GM21447 (cell line): ENCODE measurements at regions not wholly inside any gene's neighbourhood (a gene's known extent, or its start where the extent isn't known, plus 50 kb on each side); places are given as distances from the start of the nearest gene placed in this dataset.
"Not testable (repeated sequence)": the region's sequence is repeated elsewhere in the genome, so short reads cannot be mapped to it uniquely, and the experiment has no call there.

Experiments
- ATAC-seq: cut with Tn5 transposase; IDR thresholded peaks from one replicate; pipeline ENCODE4 v1.9.1; 2021; ENCODE audit not compliant: unreplicated experiment

- ATAC-seq, result no peak
Observed at GRCh38 chr18:76610933-76611749, 116.1 kb upstream of the ZNF516 start.

GRCh38 chr18:76610012-76610411 is 115.0 kb upstream of the ZNF516 start:
- no peak for ATAC-seq

- ATAC-seq, result no peak
Observed at GRCh38 chr18:76605341-76605929, 110.4 kb upstream of the ZNF516 start.

GRCh38 chr18:76604935-76605240 is 109.8 kb upstream of the ZNF516 start:
- no peak for ATAC-seq

- ATAC-seq, result no peak
Observed at GRCh38 chr18:76604108-76604934, 109.3 kb upstream of the ZNF516 start.

- ATAC-seq, result no peak
Observed at GRCh38 chr18:76602191-76602590, 107.1 kb upstream of the ZNF516 start.

GRCh38 chr18:76600076-76600475 is 105.0 kb upstream of the ZNF516 start:
- not testable (repeated sequence) for ATAC-seq

- no peak for ATAC-seq
Observed at GRCh38 chr18:76594966-76595365, 99.9 kb upstream of the ZNF516 start.

GRCh38 chr18:76593843-76594242 is 98.8 kb upstream of the ZNF516 start:
- no peak for ATAC-seq

GRCh38 chr18:76592981-76593381 is 97.9 kb upstream of the ZNF516 start:
- ATAC-seq, result no peak

- no peak for ATAC-seq
Observed at GRCh38 chr18:76592096-76592495, 97.1 kb upstream of the ZNF516 start.

GRCh38 chr18:76589866-76590265 is 94.8 kb upstream of the ZNF516 start:
- ATAC-seq, result no peak

GRCh38 chr18:76589316-76589715 is 94.3 kb upstream of the ZNF516 start:
- ATAC-seq, result no peak

- ATAC-seq, result no peak
Observed at GRCh38 chr18:76588601-76589226, 93.7 kb upstream of the ZNF516 start.

- ATAC-seq, result no peak
Observed at GRCh38 chr18:76587879-76588271, 92.8 kb upstream of the ZNF516 start.

- ATAC-seq, result no peak
Observed at GRCh38 chr18:76587147-76587878, 92.3 kb upstream of the ZNF516 start.

GRCh38 chr18:76584414-76585310 is 89.6 kb upstream of the ZNF516 start:
- no peak for ATAC-seq

GRCh38 chr18:76581261-76581660 is 86.2 kb upstream of the ZNF516 start:
- no peak for ATAC-seq

- ATAC-seq, result no peak
Observed at GRCh38 chr18:76580288-76580962, 85.4 kb upstream of the ZNF516 start.
